Uterus (tissue), 2 donors: ENCODE measurements at regions not wholly inside any gene's neighbourhood (a gene's known extent, or its start where the extent isn't known, plus 50 kb on each side); places are given as distances from the start of the nearest gene placed in this dataset.

Experiments
- CTCF ChIP-seq, 4 experiments: fragments of 200-600 bp in 2 of 4; fragments of 450-650 bp in 2 of 4; sonication (generic) in 2 of 4; IDR thresholded peaks; one replicate each; pipeline ENCODE4 v1.5.1; 2016 to 2019; ENCODE audit warnings: antibody characterized with exemption in 4 of 4, mild to moderate bottlenecking in 2 of 4, moderate library complexity in 1 of 4
- POLR2A ChIP-seq, 2 donors: fragments of 450-650 bp; IDR thresholded peaks; one replicate each; pipeline ENCODE4 v1.6.1; 2016; ENCODE audit warnings: antibody characterized with exemption in 2 of 2, mild to moderate bottlenecking in 1 of 2, moderate library complexity in 1 of 2

- TF ChIP-seq CTCF (IDR thresholded peaks at IDR 0.05) (no peak), POLR2A (IDR thresholded peaks at IDR 0.05) (no peak)
These were observed 1426.6 kb downstream of the GRIK2 start for GRCh38 chr6:102820098-102820497.
